K562 (cell line): ENCODE measurements at regions not wholly inside any gene's neighbourhood (a gene's known extent, or its start where the extent isn't known, plus 50 kb on each side); places are given as distances from the start of the nearest gene placed in this dataset.

Experiments
- ATAC-seq: fragments of 200-7000 bp; cut with Tn5 transposase; 3 replicates; pipeline ENCODE4 v1.9.1; 2020; ENCODE audit warnings: moderate library complexity
- BruUV-seq: library from RNA; stranded (reverse); fragments of 400-500 nt; replicated peaks from 2 replicates; lab custom pipeline; 2021; lab: Mats Ljungman, UMichigan
- CTCF ChIA-PET: fragments of 300-600 bp; formaldehyde crosslinking; extraction: SDS; loops from one replicate; lab custom pipeline; 2021; ENCODE audit warnings: low intra/inter-chr PET ratio; lab: Yijun Ruan, JAX
- POLR2A ChIA-PET: fragments of 300-600, 350-650 bp; sonication (Branson Sonifier 250); formaldehyde crosslinking; extraction: SDS; loops from one replicate; lab custom pipeline; 2021; ENCODE audit warnings: antibody characterized with exemption, inconsistent platforms; lab: Yijun Ruan, JAX
- DNase-seq, 4 experiments: peaks; one replicate each; pipeline versions ENCODE4 v3.0.0 to v3.0.0-alpha.2; 2011 to 2018; ENCODE audit warnings: low spot score in 3 of 4, mixed read lengths in 3 of 4; ENCODE audit errors: extremely low read depth in 1 of 4
- FAIRE-seq: peaks from 2 replicates; lab custom pipeline; 2011; peaks lifted over from hg19 to GRCh38; lab: Jason Lieb, UNC
- H2AFZ ChIP-seq: 2 replicates; pipeline ENCODE4 v1.6.0; 2011; ENCODE audit warnings: low read depth, low read length, control low read depth, inconsistent platforms
- H3K27ac ChIP-seq: fragments of 200-600 bp; 3 replicates; pipeline ENCODE4 v1.8.0; 2011; ENCODE audit warnings: low read depth, mild to moderate bottlenecking, control low read depth, inconsistent platforms, low read length, moderate library complexity, mixed read lengths; ENCODE audit errors: extremely low read depth
- H3K27me3 ChIP-seq, 2 experiments: fragments of 300-600 bp in 1 of 2; 2 replicates in 1 of 2; 3 replicates in 1 of 2; pipeline versions ENCODE4 v1.6.0 to v1.8.0; 2011; ENCODE audit warnings: inconsistent platforms in 2 of 2, low read length in 2 of 2, mild to moderate bottlenecking in 1 of 2, mixed read lengths in 1 of 2, moderate library complexity in 1 of 2; ENCODE audit not compliant: control insufficient read depth in 2 of 2, insufficient read depth in 2 of 2
- H3K36me3 ChIP-seq: fragments of 300-600 bp; 3 replicates; pipeline ENCODE4 v1.8.0; 2011; ENCODE audit warnings: mild to moderate bottlenecking, low read length, inconsistent platforms; ENCODE audit not compliant: control insufficient read depth, insufficient read depth
- H3K4me1 ChIP-seq, 2 experiments: fragments of 200-600 bp in 1 of 2; replicated peaks in 1 of 2; 2 replicates in 1 of 2; 3 replicates in 1 of 2; pipeline versions ENCODE4 v1.5.1 to v1.8.0; 2011; ENCODE audit warnings: inconsistent platforms in 2 of 2, low read length in 2 of 2, mild to moderate bottlenecking in 1 of 2, mixed read lengths in 1 of 2, moderate library complexity in 1 of 2; ENCODE audit not compliant: control insufficient read depth in 2 of 2, insufficient read depth in 2 of 2
- H3K4me2 ChIP-seq: 2 replicates; pipeline ENCODE4 v1.6.1; 2011; ENCODE audit warnings: low read length, control low read depth, inconsistent platforms, mixed read lengths; ENCODE audit not compliant: insufficient read depth
- H3K4me3 ChIP-seq: fragments of 200-600 bp; sonication (generic), shearing (Covaris generic); 2 replicates; pipeline ENCODE4 v1.5.1; 2016; ENCODE audit warnings: control low read depth, inconsistent platforms
- H3K79me2 ChIP-seq: fragments of 200-600 bp; 3 replicates; pipeline ENCODE4 v1.8.0; 2011; ENCODE audit warnings: low read length, inconsistent platforms; ENCODE audit not compliant: control insufficient read depth, insufficient read depth
- H3K9ac ChIP-seq, 2 experiments: 2 replicates each; pipeline versions ENCODE4 v1.6.0 to v1.6.1; 2011; ENCODE audit warnings: low read depth in 2 of 2, low read length in 2 of 2, control low read depth in 1 of 2, inconsistent platforms in 1 of 2, mild to moderate bottlenecking in 1 of 2, mixed read lengths in 1 of 2; ENCODE audit not compliant: insufficient read depth in 1 of 2
- H3K9me1 ChIP-seq: one replicate; pipeline ENCODE4 v1.6.0; 2011; ENCODE audit warnings: inconsistent platforms, mild to moderate bottlenecking, low read length, moderate library complexity; ENCODE audit not compliant: control insufficient read depth, insufficient read depth
- H3K9me3 ChIP-seq: replicated peaks from 2 replicates; pipeline ENCODE4 v1.5.1; 2011; ENCODE audit warnings: low read depth, low read length, inconsistent platforms; ENCODE audit not compliant: control insufficient read depth, insufficient read depth
- H4K20me1 ChIP-seq: replicated peaks from 2 replicates; pipeline ENCODE4 v1.6.1; 2011; ENCODE audit warnings: low read length, inconsistent platforms, mixed read lengths; ENCODE audit not compliant: control insufficient read depth, insufficient read depth
- BDP1 ChIP-seq: IDR thresholded peaks from 3 replicates; pipeline ENCODE4 v1.6.1; 2011; ENCODE audit not compliant: insufficient read length, insufficient read depth
- FOXA3 ChIP-seq, 2 experiments: fragments of 450-650 bp in 1 of 2; sonication (generic) in 1 of 2; formaldehyde crosslinking; IDR thresholded peaks in 1 of 2; conservative IDR thresholded peaks in 1 of 2; 2 replicates each; pipeline versions ENCODE4 v1.4.0 to v1.8.0; 2020 to 2022; ENCODE audit warnings: mild to moderate bottlenecking in 2 of 2, missing genetic modification reagents in 1 of 2
- HNRNPLL ChIP-seq: fragments of 200-400 bp; formaldehyde crosslinking; IDR thresholded peaks from 2 replicates; pipeline ENCODE4 v1.6.1; 2017; ENCODE audit warnings: low read length, low read depth, mild to moderate bottlenecking; ENCODE audit not compliant: poor library complexity, severe bottlenecking
- MYC ChIP-seq, 2 experiments: fragments of 250-450 bp in 1 of 2; sonication (Bioruptor Pico) in 1 of 2; IDR thresholded peaks; 2 replicates each; pipeline versions ENCODE4 v1.5.1 to v1.6.1; 2012 to 2021; ENCODE audit warnings: low read depth in 2 of 2, borderline replicate concordance in 1 of 2, improper control_type of control experiment in 1 of 2, low read length in 1 of 2, mild to moderate bottlenecking in 1 of 2, moderate library complexity in 1 of 2
- NCOA6 ChIP-seq: fragments of 450-650 bp; IDR thresholded peaks from 2 replicates; pipeline ENCODE4 v1.6.1; 2017; ENCODE audit warnings: mild to moderate bottlenecking
- TFAP4 ChIP-seq: sonication (generic); formaldehyde crosslinking; IDR thresholded peaks from 2 replicates; pipeline ENCODE4 v1.8.0; 2022; ENCODE audit warnings: missing genetic modification reagents, mild to moderate bottlenecking, moderate library complexity, borderline replicate concordance
- YBX1 ChIP-seq: fragments of 450-650 bp; IDR thresholded peaks from 2 replicates; pipeline ENCODE4 v1.7.1; 2016; ENCODE audit warnings: mild to moderate bottlenecking
- ZBTB43 ChIP-seq: sonication (generic); formaldehyde crosslinking; IDR thresholded peaks from 2 replicates; pipeline ENCODE4 v1.8.0; 2023; ENCODE audit warnings: mild to moderate bottlenecking, missing genetic modification reagents
- ZFP1 ChIP-seq: fragments of 450-650 bp; formaldehyde crosslinking; IDR thresholded peaks from 2 replicates; pipeline ENCODE4 v1.4.0; 2020; ENCODE audit warnings: mild to moderate bottlenecking, mixed read lengths
- ZFPM2 ChIP-seq: fragments of 250-450 bp; sonication (Bioruptor Pico); IDR thresholded peaks from 2 replicates; pipeline ENCODE4 v1.5.1; 2022; ENCODE audit warnings: mild to moderate bottlenecking
- ZNF12 ChIP-seq: sonication (generic); formaldehyde crosslinking; IDR thresholded peaks from 2 replicates; pipeline ENCODE4 v1.4.0; 2020; ENCODE audit warnings: mild to moderate bottlenecking, missing genetic modification reagents
- ZNF507 ChIP-seq: conservative IDR thresholded peaks from 2 replicates; pipeline ENCODE4 v1.6.1; 2017; ENCODE audit warnings: missing genetic modification characterization, missing compliant biosample characterization
- WGBS: fragments of 100-300 bp; shearing (Covaris generic); methylation state at CpG from one replicate; pipeline ENCODE4 v1.1.6; 2016; ENCODE audit warnings: low coverage, mixed read lengths; ENCODE audit not compliant: insufficient coverage; ENCODE audit errors: missing lambda C conversion rate; 5-methylcytosine and 5-hydroxymethylcytosine counted together
- in situ Hi-C: fragments of 300-500 bp; cut with MboI; formaldehyde crosslinking; loops from 4 replicates; pipeline ENCODE4 v1.15.0; 2018; ENCODE audit warnings: inconsistent platforms, mixed read lengths
- intact Hi-C: fragments of 100-400 bp; cut with micrococcal nuclease; formaldehyde crosslinking; loops from 2 replicates; pipeline ENCODE4 v1.14.2; 2022
- TF ChIP-seq, protein P1 (sequence below): fragments of 250-450 bp; sonication (Bioruptor Pico); IDR thresholded peaks from 2 replicates; pipeline ENCODE4 v1.9.0; 2021; ENCODE audit warnings: mild to moderate bottlenecking, inconsistent platforms
- TF ChIP-seq, protein P2 (sequence below): fragments of 450-650 bp; formaldehyde crosslinking; IDR thresholded peaks from 2 replicates; pipeline ENCODE4 v1.4.0; 2022; ENCODE audit warnings: mild to moderate bottlenecking, moderate library complexity

- Histone ChIP-seq H3K9ac (no peak overlapping the region), H2AFZ (no peak overlapping the region), H3K9me3 (no peaks in the 10 kb centered on the region), H3K79me2 (no peaks in the 10 kb centered on the region), H3K36me3 (no peaks in the 10 kb centered on the region), H4K20me1 (no peaks in the 10 kb centered on the region), H3K4me2 (no peak overlapping the region), H3K27me3 (no peaks in the 10 kb centered on the region), H3K4me3 (no peak overlapping the region), H3K27ac (no peak overlapping the region), H3K4me1 (no peaks in the 10 kb centered on the region), H3K9me1 (no peaks in the 10 kb centered on the region)
- ATAC-seq (no peak), DNase-seq (no peak), FAIRE-seq (no peak)
- BruUV-seq: no TSS peak
- 11% methylated on average over 2 of the region's 2 CpGs for WGBS
- POLR2A ChIA-PET: no interaction called here
- in situ Hi-C loops (no loop called here), intact Hi-C loops (no loop called here)
- CTCF ChIA-PET: no interaction called here
- TF ChIP-seq BDP1 (no peak), ZFP1 (CRISPR knock-in tag) (no peak), HNRNPLL (no peak), NCOA6 (no peak), ZBTB43 (no peak), YBX1 (no peak), FOXA3 (CRISPR knock-in tag; conservative IDR thresholded peaks at IDR 0.05 in 1 of 2, IDR thresholded peaks at IDR 0.05 in 1 of 2) (no peak), ZNF507 (tag) (no peak), ZNF12 (CRISPR knock-in tag) (no peak), MYC (IDR thresholded peaks at IDR 0.05; ENCODE audit: low read depth, low read length) (no peak), MYC (CRISPR knock-in tag; IDR thresholded peaks at IDR 0.05; ENCODE audit: borderline replicate concordance, low read depth) (no peak), TFAP4 (CRISPR knock-in tag) (no peak), ZFPM2 (no peak)
- TF ChIP-seq, protein P1, sequence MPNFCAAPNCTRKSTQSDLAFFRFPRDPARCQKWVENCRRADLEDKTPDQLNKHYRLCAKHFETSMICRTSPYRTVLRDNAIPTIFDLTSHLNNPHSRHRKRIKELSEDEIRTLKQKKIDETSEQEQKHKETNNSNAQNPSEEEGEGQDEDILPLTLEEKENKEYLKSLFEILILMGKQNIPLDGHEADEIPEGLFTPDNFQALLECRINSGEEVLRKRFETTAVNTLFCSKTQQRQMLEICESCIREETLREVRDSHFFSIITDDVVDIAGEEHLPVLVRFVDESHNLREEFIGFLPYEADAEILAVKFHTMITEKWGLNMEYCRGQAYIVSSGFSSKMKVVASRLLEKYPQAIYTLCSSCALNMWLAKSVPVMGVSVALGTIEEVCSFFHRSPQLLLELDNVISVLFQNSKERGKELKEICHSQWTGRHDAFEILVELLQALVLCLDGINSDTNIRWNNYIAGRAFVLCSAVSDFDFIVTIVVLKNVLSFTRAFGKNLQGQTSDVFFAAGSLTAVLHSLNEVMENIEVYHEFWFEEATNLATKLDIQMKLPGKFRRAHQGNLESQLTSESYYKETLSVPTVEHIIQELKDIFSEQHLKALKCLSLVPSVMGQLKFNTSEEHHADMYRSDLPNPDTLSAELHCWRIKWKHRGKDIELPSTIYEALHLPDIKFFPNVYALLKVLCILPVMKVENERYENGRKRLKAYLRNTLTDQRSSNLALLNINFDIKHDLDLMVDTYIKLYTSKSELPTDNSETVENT (CRISPR knock-in tag): no peak
- TF ChIP-seq, protein P2, sequence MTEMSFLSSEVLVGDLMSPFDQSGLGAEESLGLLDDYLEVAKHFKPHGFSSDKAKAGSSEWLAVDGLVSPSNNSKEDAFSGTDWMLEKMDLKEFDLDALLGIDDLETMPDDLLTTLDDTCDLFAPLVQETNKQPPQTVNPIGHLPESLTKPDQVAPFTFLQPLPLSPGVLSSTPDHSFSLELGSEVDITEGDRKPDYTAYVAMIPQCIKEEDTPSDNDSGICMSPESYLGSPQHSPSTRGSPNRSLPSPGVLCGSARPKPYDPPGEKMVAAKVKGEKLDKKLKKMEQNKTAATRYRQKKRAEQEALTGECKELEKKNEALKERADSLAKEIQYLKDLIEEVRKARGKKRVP (CRISPR knock-in tag): no peak
Measured at GRCh38 chr6:86215323-86215722, 572.6 kb upstream of the SYNCRIP start.
